Thyroid gland (tissue), 4 donors: ENCODE measurements at regions not wholly inside any gene's neighbourhood (a gene's known extent, or its start where the extent isn't known, plus 50 kb on each side); places are given as distances from the start of the nearest gene placed in this dataset.

Experiments used
- DNase-seq, 2 donors: peaks; one replicate each; pipeline ENCODE4 v3.0.0-alpha.2; 2019
- H3K27ac ChIP-seq, 3 donors: fragments of 200-600 bp; sonication (generic); 1 replicate in 2 of 3; 2 replicates in 1 of 3; pipeline ENCODE4 v1.5.1; 2016 to 2019; ENCODE audit warnings: mild to moderate bottlenecking in 1 of 3, moderate library complexity in 1 of 3
- H3K27me3 ChIP-seq: fragments of 200-600 bp; sonication (generic); one replicate; pipeline ENCODE4 v1.5.1; 2019
- H3K36me3 ChIP-seq, 2 donors: fragments of 200-600 bp; sonication (generic); one replicate each; pipeline ENCODE4 v1.5.1; 2016 to 2019
- H3K4me1 ChIP-seq, 2 donors: fragments of 200-600 bp; sonication (generic); one replicate each; pipeline ENCODE4 v1.5.1; 2017 to 2019
- H3K4me3 ChIP-seq, 3 donors: fragments of 200-600 bp; sonication (generic); replicated peaks in 1 of 3; 1 replicate in 2 of 3; 2 replicates in 1 of 3; pipeline ENCODE4 v1.5.1; 2016; ENCODE audit warnings: mild to moderate bottlenecking in 1 of 3
- H3K9me3 ChIP-seq: fragments of 200-600 bp; sonication (generic); one replicate; pipeline ENCODE4 v1.5.1; 2017
- CTCF ChIP-seq, 6 experiments: fragments of 200-600 bp in 3 of 6; fragments of 450-650 bp in 3 of 6; sonication (generic) in 3 of 6; IDR thresholded peaks; one replicate each; pipeline ENCODE4 v1.5.1; 2016 to 2019; ENCODE audit warnings: antibody characterized with exemption in 6 of 6, mild to moderate bottlenecking in 2 of 6, inconsistent platforms in 1 of 6, moderate library complexity in 1 of 6
- POLR2A ChIP-seq, 2 donors: fragments of 450-650 bp; IDR thresholded peaks; one replicate each; pipeline ENCODE4 v1.6.1; 2017; ENCODE audit warnings: antibody characterized with exemption in 2 of 2, mild to moderate bottlenecking in 2 of 2, moderate library complexity in 1 of 2
- WGBS, 2 donors: methylation state at CpG; one replicate each; pipeline ENCODE4 v1.1.5; 2017; 5-methylcytosine and 5-hydroxymethylcytosine counted together
- intact Hi-C: fragments of 100-400 bp; cut with DNase I; formaldehyde crosslinking; loops from one replicate; pipeline ENCODE4 v1.15.1; 2023

GRCh38 chr6:156175971-156176421, 601.2 kb upstream of the ARID1B start:
- no peak overlapping the region for H3K4me3 ChIP-seq
- WGBS, 2 donors, result 54 to 57% methylated on average over 12 of the region's 12 CpGs
- no peak overlapping the region for H3K27ac ChIP-seq
- peak; percentile 57 to 59 for DNase-seq
- intact Hi-C loops, result no loop called here
- no peaks in the 10 kb centered on the region for H3K9me3 ChIP-seq
- no peak for TF ChIP-seq POLR2A (IDR thresholded peaks at IDR 0.05)
- peak in 5 of 6 experiments; percentile 33 to 63 (median 54) for TF ChIP-seq CTCF (IDR thresholded peaks at IDR 0.05)
- no peaks in the 10 kb centered on the region for H3K36me3 ChIP-seq
- H3K4me1 ChIP-seq, result peaks cover 0 to 4% of the 10 kb centered on the region in 2 donors
- H3K27me3 ChIP-seq, result no peaks in the 10 kb centered on the region

GRCh38 chr6:156175433-156175832, 601.7 kb upstream of the ARID1B start:
- no peaks in the 10 kb centered on the region for H3K27me3 ChIP-seq
- intact Hi-C loops, result no loop called here
- H3K36me3 ChIP-seq, result no peaks in the 10 kb centered on the region
- H3K27ac ChIP-seq, result no peak overlapping the region
- TF ChIP-seq CTCF (IDR thresholded peaks at IDR 0.05), result no peak
- no peak for TF ChIP-seq POLR2A (IDR thresholded peaks at IDR 0.05)
- no peaks in the 10 kb centered on the region for H3K9me3 ChIP-seq
- no peak for DNase-seq
- 60 to 64% methylated on average over 3 of the region's 3 CpGs for WGBS, 2 donors
- H3K4me3 ChIP-seq, result no peak overlapping the region
- H3K4me1 ChIP-seq, result peaks cover 0 to 4% of the 10 kb centered on the region in 2 donors

GRCh38 chr6:156174031-156174890, 602.9 kb upstream of the ARID1B start:
- 81 to 88% methylated on average over 11 of the region's 11 CpGs for WGBS, 2 donors
- H3K9me3 ChIP-seq, result no peaks in the 10 kb centered on the region
- no peaks in the 10 kb centered on the region for H3K27me3 ChIP-seq
- no peak for DNase-seq
- no peak overlapping the region for H3K4me3 ChIP-seq
- TF ChIP-seq POLR2A (IDR thresholded peaks at IDR 0.05) (no peak), CTCF (IDR thresholded peaks at IDR 0.05) (no peak)
- H3K36me3 ChIP-seq, result no peaks in the 10 kb centered on the region
- H3K27ac ChIP-seq, result no peak overlapping the region
- peaks cover 0 to 2% of the 10 kb centered on the region in 2 donors for H3K4me1 ChIP-seq
- intact Hi-C loops, result no loop called here

DNA sequence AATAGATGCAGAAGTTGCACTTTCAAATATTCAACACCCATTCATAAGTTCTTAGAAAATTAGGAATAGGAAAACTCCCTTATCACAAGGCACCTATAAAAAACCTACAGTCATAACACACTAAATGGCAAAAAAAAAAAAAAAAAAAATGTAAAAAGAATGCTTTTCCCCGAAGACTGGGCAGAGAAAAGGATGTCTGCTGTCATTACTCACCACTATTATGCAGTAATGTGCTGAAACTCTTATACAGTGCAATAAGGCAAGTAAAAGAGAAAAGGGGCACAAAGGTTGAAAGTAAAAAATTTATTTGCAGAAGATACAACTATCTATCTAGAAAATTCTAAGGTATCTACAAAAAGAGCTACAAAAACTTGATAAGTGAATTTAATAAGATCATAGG, 607.8 kb upstream of the ARID1B start:
- intact Hi-C loops, result no loop called here
- Histone ChIP-seq H3K36me3 (no peaks in the 10 kb centered on the region), H3K27me3 (no peaks in the 10 kb centered on the region), H3K27ac (no peak overlapping the region), H3K4me1 (peaks cover 10 to 20% of the 10 kb centered on the region in 2 donors), H3K9me3 (no peaks in the 10 kb centered on the region), H3K4me3 (no peak overlapping the region)
- 73 to 74% methylated on average over 1 of the region's 1 CpG for WGBS, 2 donors
- TF ChIP-seq POLR2A (IDR thresholded peaks at IDR 0.05), result no peak
- TF ChIP-seq CTCF (IDR thresholded peaks at IDR 0.05), result no peak
- no peak for DNase-seq

GRCh38 chr6:156167625-156168071, 609.5 kb upstream of the ARID1B start:
- Histone ChIP-seq H3K27ac (peak overlapping the region; percentile 34 to 71 (median 59)), H3K4me1 (peaks cover 10 to 23% of the 10 kb centered on the region in 2 donors), H3K4me3 (no peak overlapping the region), H3K36me3 (no peaks in the 10 kb centered on the region), H3K27me3 (no peaks in the 10 kb centered on the region), H3K9me3 (no peaks in the 10 kb centered on the region)
- intact Hi-C loops, result no loop called here
- TF ChIP-seq CTCF (IDR thresholded peaks at IDR 0.05) (no peak), POLR2A (IDR thresholded peaks at IDR 0.05) (peak in 1 of 2 donors; percentile 17)
- peak; percentile 64 to 67 for DNase-seq
- 15 to 18% methylated on average over 7 of the region's 7 CpGs for WGBS, 2 donors
